HFFc6 (cell line): ENCODE measurements at regions not wholly inside any gene's neighbourhood (a gene's known extent, or its start where the extent isn't known, plus 50 kb on each side); places are given as distances from the start of the nearest gene placed in this dataset.

ENCODE experiments used
- DNase-seq: peaks from one replicate; pipeline ENCODE4 v3.0.0-alpha.2; 2018
- H3K27ac Mint-ChIP-seq: 2 replicates; pipeline ENCODE4 v1.8.0; 2020; ENCODE audit warnings: mild to moderate bottlenecking, mixed read lengths
- H3K27me3 Mint-ChIP-seq: 2 replicates; pipeline ENCODE4 v1.8.0; 2021; ENCODE audit warnings: mild to moderate bottlenecking, moderate library complexity, mixed read lengths; ENCODE audit not compliant: insufficient read depth
- H3K36me3 Mint-ChIP-seq: 2 replicates; pipeline ENCODE4 v1.8.0; 2021; ENCODE audit warnings: low read depth, mixed read lengths
- H3K4me1 Mint-ChIP-seq: 2 replicates; pipeline ENCODE4 v1.8.0; 2020; ENCODE audit warnings: low read depth, mixed read lengths
- H3K4me3 Mint-ChIP-seq: 2 replicates; pipeline ENCODE4 v1.8.0; 2020; ENCODE audit warnings: mild to moderate bottlenecking, moderate library complexity, mixed read lengths
- H3K9me3 Mint-ChIP-seq: 2 replicates; pipeline ENCODE4 v1.8.0; 2020; ENCODE audit warnings: mild to moderate bottlenecking, mixed read lengths
- CTCF ChIP-seq: fragments of 200-600 bp; sonication (generic); IDR thresholded peaks from 2 replicates; pipeline ENCODE4 v1.5.0; 2021; ENCODE audit warnings: antibody characterized with exemption, mild to moderate bottlenecking

GRCh38 chrX:125713633-125714032 is 394.0 kb downstream of the TEX13C start:
- no peak for TF ChIP-seq CTCF
- Mint-ChIP-seq H3K27ac (no peak overlapping the region), H3K36me3 (no peaks in the 10 kb centered on the region), H3K4me3 (no peak overlapping the region), H3K9me3 (peaks cover 11% of the 10 kb centered on the region; the same call in 1 of the 2 replicates), H3K4me1 (no peaks in the 10 kb centered on the region), H3K27me3 (no peaks in the 10 kb centered on the region)
- DNase-seq: no peak

GRCh38 chrX:125727117-125727516 is 407.4 kb downstream of the TEX13C start:
- Mint-ChIP-seq H3K27ac (no peak overlapping the region), H3K9me3 (no peaks in the 10 kb centered on the region; the same call in none of the 2 replicates), H3K4me1 (no peaks in the 10 kb centered on the region), H3K27me3 (no peaks in the 10 kb centered on the region), H3K36me3 (no peaks in the 10 kb centered on the region), H3K4me3 (no peak overlapping the region)
- no peak for TF ChIP-seq CTCF
- no peak for DNase-seq

- no peak for TF ChIP-seq CTCF
- Mint-ChIP-seq H3K27ac (no peak overlapping the region), H3K9me3 (peaks cover 7% of the 10 kb centered on the region), H3K36me3 (no peaks in the 10 kb centered on the region), H3K4me1 (no peaks in the 10 kb centered on the region), H3K27me3 (no peaks in the 10 kb centered on the region), H3K4me3 (no peak overlapping the region)
- no peak for DNase-seq
These were observed 416.5 kb downstream of the TEX13C start for GRCh38 chrX:125736008-125736729.

GRCh38 chrX:125742811-125743210 is 423.1 kb downstream of the TEX13C start:
- Mint-ChIP-seq H3K27me3 (no peaks in the 10 kb centered on the region), H3K9me3 (no peaks in the 10 kb centered on the region), H3K36me3 (no peaks in the 10 kb centered on the region), H3K4me3 (no peak overlapping the region), H3K27ac (no peak overlapping the region), H3K4me1 (no peaks in the 10 kb centered on the region)
- TF ChIP-seq CTCF: no peak
- no peak for DNase-seq

GRCh38 chrX:125744914-125745313 is 421.2 kb downstream of the DCAF12L2 start:
- TF ChIP-seq CTCF: no peak
- Mint-ChIP-seq H3K4me3 (no peak overlapping the region), H3K4me1 (no peaks in the 10 kb centered on the region), H3K36me3 (no peaks in the 10 kb centered on the region), H3K27me3 (no peaks in the 10 kb centered on the region), H3K27ac (no peak overlapping the region), H3K9me3 (no peaks in the 10 kb centered on the region)
- DNase-seq: no peak
